H1 (cell line): ENCODE measurements at regions not wholly inside any gene's neighbourhood (a gene's known extent, or its start where the extent isn't known, plus 50 kb on each side); places are given as distances from the start of the nearest gene placed in this dataset.

Experiments
- CTCF ChIA-PET: fragments of 300-600 bp; sonication (Branson Sonifier 250); formaldehyde crosslinking; loops from one replicate; lab custom pipeline; 2021; ENCODE audit not compliant: partially characterized antibody; lab: Charles Lee
- POLR2A ChIA-PET: fragments of 300-600 bp; sonication (Branson Sonifier 250); formaldehyde crosslinking; loops from one replicate; lab custom pipeline; 2021; ENCODE audit warnings: inconsistent platforms; ENCODE audit not compliant: partially characterized antibody; lab: Charles Lee
- DNase-seq, 2 experiments: peaks; one replicate each; pipeline versions ENCODE4 v3.0.0 to v3.0.0-alpha.2; 2010 to 2022; ENCODE audit warnings: low spot score in 2 of 2, low read depth in 1 of 2, mixed read lengths in 1 of 2
- FAIRE-seq: peaks from 2 replicates; lab custom pipeline; 2011; peaks lifted over from hg19 to GRCh38; lab: Jason Lieb, UNC
- H2AFZ ChIP-seq: 2 replicates; pipeline ENCODE4 v1.8.1; 2012; ENCODE audit warnings: low read length, inconsistent platforms
- H2AK5ac ChIP-seq: 2 replicates; pipeline ENCODE4 v1.6.1; 2013; ENCODE audit warnings: low read depth, low read length
- H2BK120ac ChIP-seq: replicated peaks from 2 replicates; pipeline ENCODE3; 2013; ENCODE audit warnings: low read depth, low read length, inconsistent platforms
- H2BK12ac ChIP-seq: 2 replicates; pipeline ENCODE4 v1.6.1; 2013; ENCODE audit warnings: low read depth, low read length
- H2BK15ac ChIP-seq: 2 replicates; pipeline ENCODE4 v1.6.1; 2013; ENCODE audit warnings: low read length
- H2BK20ac ChIP-seq: 2 replicates; pipeline ENCODE4 v1.6.1; 2013; ENCODE audit warnings: low read length
- H2BK5ac ChIP-seq: 2 replicates; pipeline ENCODE4 v1.6.1; 2013; ENCODE audit warnings: low read depth, low read length
- H3K14ac ChIP-seq: 2 replicates; pipeline ENCODE4 v1.6.1; 2013; ENCODE audit warnings: inconsistent platforms; ENCODE audit not compliant: insufficient read length
- H3K18ac ChIP-seq: 2 replicates; pipeline ENCODE4 v1.6.1; 2013; ENCODE audit warnings: low read length; ENCODE audit errors: extremely low read depth
- H3K23ac ChIP-seq: 2 replicates; pipeline ENCODE4 v1.6.1; 2013; ENCODE audit warnings: inconsistent platforms; ENCODE audit not compliant: insufficient read length
- H3K23me2 ChIP-seq: 2 replicates; pipeline ENCODE4 v1.6.1; 2013; ENCODE audit warnings: low read depth, low read length
- H3K27ac ChIP-seq: 2 replicates; pipeline ENCODE4 v1.6.1; 2011; ENCODE audit warnings: low read depth, low read length, inconsistent platforms
- H3K27me3 ChIP-seq, 4 experiments: replicated peaks in 1 of 4; 1 replicate in 1 of 4; 2 replicates in 3 of 4; pipeline versions ENCODE4 v1.6.1 to v1.8.1; 2011 to 2013; ENCODE audit warnings: low read length in 3 of 4, mild to moderate bottlenecking in 3 of 4, inconsistent platforms in 2 of 4, mixed read lengths in 2 of 4, moderate library complexity in 1 of 4; ENCODE audit not compliant: control insufficient read depth in 3 of 4, insufficient read depth in 3 of 4; ENCODE audit errors: extremely low read depth in 1 of 4
- H3K36me3 ChIP-seq, 4 experiments: 2 replicates each; pipeline versions ENCODE4 v1.6.1 to v1.8.1; 2011 to 2013; ENCODE audit warnings: mild to moderate bottlenecking in 4 of 4, low read length in 3 of 4, moderate library complexity in 2 of 4, control low read depth in 1 of 4, inconsistent platforms in 1 of 4; ENCODE audit not compliant: insufficient read depth in 4 of 4, control insufficient read depth in 2 of 4
- H3K4ac ChIP-seq: replicated peaks from 2 replicates; pipeline ENCODE3; 2013; ENCODE audit warnings: low read length, low read depth, mixed read lengths, inconsistent platforms; ENCODE audit not compliant: insufficient read length
- H3K4me1 ChIP-seq, 4 experiments: replicated peaks in 1 of 4; 1 replicate in 1 of 4; 2 replicates in 3 of 4; pipeline versions ENCODE4 v1.6.1 to v1.8.1; 2011 to 2013; ENCODE audit warnings: low read length in 3 of 4, inconsistent platforms in 2 of 4, mixed read lengths in 1 of 4; ENCODE audit not compliant: insufficient read depth in 4 of 4, control insufficient read depth in 3 of 4
- H3K4me2 ChIP-seq, 2 experiments: 2 replicates each; pipeline versions ENCODE4 v1.6.1 to v1.8.1; 2011 to 2013; ENCODE audit warnings: low read depth in 2 of 2, low read length in 2 of 2, control low read depth in 1 of 2, inconsistent platforms in 1 of 2, mild to moderate bottlenecking in 1 of 2; ENCODE audit not compliant: insufficient read depth in 1 of 2
- H3K4me3 ChIP-seq, 4 experiments: fragments of 200-600, 300-600 bp in 1 of 4; sonication (generic), shearing (Covaris generic), sonication (Bioruptor Twin) in 1 of 4; 2 replicates each; pipeline versions ENCODE4 v1.5.1 to v1.8.1; 2011 to 2016; ENCODE audit warnings: low read length in 4 of 4, low read depth in 3 of 4, control low read depth in 2 of 4, inconsistent platforms in 2 of 4, mild to moderate bottlenecking in 2 of 4, mixed read lengths in 1 of 4, moderate library complexity in 1 of 4; ENCODE audit not compliant: insufficient read depth in 2 of 4; ENCODE audit errors: extremely low read depth in 1 of 4
- H3K56ac ChIP-seq: replicated peaks from 2 replicates; pipeline ENCODE3; 2013; ENCODE audit warnings: low read depth, mild to moderate bottlenecking, mixed read lengths, low read length, inconsistent platforms; ENCODE audit not compliant: insufficient read length
- H3K79me1 ChIP-seq: 2 replicates; pipeline ENCODE4 v1.6.1; 2013; ENCODE audit warnings: low read depth, low read length, control low read depth
- H3K79me2 ChIP-seq, 2 experiments: 2 replicates each; pipeline versions ENCODE4 v1.6.1 to v1.8.1; 2012 to 2013; ENCODE audit warnings: low read length in 2 of 2, mild to moderate bottlenecking in 2 of 2, inconsistent platforms in 1 of 2; ENCODE audit not compliant: insufficient read depth in 2 of 2, control insufficient read depth in 1 of 2
- H3K9ac ChIP-seq, 4 experiments: replicated peaks in 1 of 4; 1 replicate in 1 of 4; 2 replicates in 3 of 4; pipeline versions ENCODE4 v1.6.1 to v1.8.1; 2011 to 2013; ENCODE audit warnings: low read depth in 3 of 4, low read length in 3 of 4, control low read depth in 2 of 4, mild to moderate bottlenecking in 2 of 4, moderate library complexity in 2 of 4, inconsistent platforms in 1 of 4; ENCODE audit errors: extremely low read depth in 1 of 4
- H3K9me3 ChIP-seq, 2 experiments: 2 replicates each; pipeline versions ENCODE4 v1.6.1 to v1.8.1; 2012 to 2013; ENCODE audit warnings: mild to moderate bottlenecking in 2 of 2, moderate library complexity in 2 of 2, control low read depth in 1 of 2, inconsistent platforms in 1 of 2, low read depth in 1 of 2, low read length in 1 of 2, mixed read lengths in 1 of 2; ENCODE audit not compliant: insufficient read depth in 2 of 2
- H4K20me1 ChIP-seq, 2 experiments: replicated peaks in 1 of 2; 2 replicates each; pipeline versions ENCODE3 to v1.8.1; 2011 to 2013; ENCODE audit warnings: inconsistent platforms in 2 of 2, low read length in 2 of 2, mild to moderate bottlenecking in 1 of 2; ENCODE audit not compliant: insufficient read depth in 2 of 2, control insufficient read depth in 1 of 2
- H4K5ac ChIP-seq: 2 replicates; pipeline ENCODE4 v1.6.1; 2013; ENCODE audit warnings: low read length, low read depth, mixed read lengths, inconsistent platforms; ENCODE audit not compliant: insufficient read length
- H4K8ac ChIP-seq: 2 replicates; pipeline ENCODE4 v1.8.0; 2013; ENCODE audit warnings: mild to moderate bottlenecking, moderate library complexity, low read length, inconsistent platforms; ENCODE audit not compliant: insufficient read depth; ENCODE audit errors: extremely low read depth
- H4K91ac ChIP-seq: replicated peaks from 2 replicates; pipeline ENCODE3; 2013; ENCODE audit warnings: low read length, mixed read lengths, inconsistent platforms; ENCODE audit not compliant: insufficient read length
- CEBPB ChIP-seq: IDR thresholded peaks from 2 replicates; pipeline ENCODE4 v1.6.1; 2012; ENCODE audit warnings: low read depth, low read length
- FOSL1 ChIP-seq: IDR thresholded peaks from 2 replicates; pipeline ENCODE4 v1.6.1; 2011; ENCODE audit warnings: mild to moderate bottlenecking, low read depth, low read length, moderate library complexity; ENCODE audit not compliant: insufficient read depth
- GABPA ChIP-seq: IDR thresholded peaks from 2 replicates; pipeline ENCODE4 v1.6.1; 2011; ENCODE audit warnings: mild to moderate bottlenecking, low read length, moderate library complexity, borderline replicate concordance; ENCODE audit not compliant: insufficient read depth
- NRF1 ChIP-seq: IDR thresholded peaks from 2 replicates; pipeline ENCODE4 v1.6.1; 2011; ENCODE audit warnings: mild to moderate bottlenecking, low read depth, low read length, improper control_type of control experiment
- RBBP5 ChIP-seq: IDR thresholded peaks from 2 replicates; pipeline ENCODE4 v1.7.1; 2012; ENCODE audit warnings: low read depth, mild to moderate bottlenecking, inconsistent platforms, low read length, moderate library complexity, borderline replicate concordance
- RXRA ChIP-seq: IDR thresholded peaks from 2 replicates; pipeline ENCODE4 v1.6.1; 2011; ENCODE audit warnings: low read depth, mild to moderate bottlenecking, low read length, moderate library complexity; ENCODE audit not compliant: insufficient read depth
- SIN3A ChIP-seq, 2 experiments: IDR thresholded peaks in 1 of 2; conservative IDR thresholded peaks in 1 of 2; 2 replicates each; pipeline ENCODE4 v1.6.1; 2011 to 2012; ENCODE audit warnings: low read length in 2 of 2, improper control_type of control experiment in 1 of 2, low read depth in 1 of 2, mild to moderate bottlenecking in 1 of 2
- SIX5 ChIP-seq: IDR thresholded peaks from 2 replicates; pipeline ENCODE4 v1.6.1; 2011; ENCODE audit warnings: mild to moderate bottlenecking, low read depth, low read length
- SP1 ChIP-seq: IDR thresholded peaks from 2 replicates; pipeline ENCODE4 v1.6.1; 2011; ENCODE audit warnings: low read depth, low read length
- SP2 ChIP-seq: IDR thresholded peaks from 2 replicates; pipeline ENCODE4 v1.6.1; 2012; ENCODE audit warnings: mild to moderate bottlenecking, low read length, inconsistent platforms
- SP4 ChIP-seq: IDR thresholded peaks from 2 replicates; pipeline ENCODE4 v1.6.1; 2012; ENCODE audit warnings: low read length, inconsistent platforms
- SUZ12 ChIP-seq: fragments of 200-600 bp; sonication (generic); IDR thresholded peaks from 2 replicates; pipeline ENCODE4 v1.6.1; 2012; ENCODE audit warnings: mild to moderate bottlenecking, inconsistent platforms, low read length, moderate library complexity, mixed read lengths
- TAF1 ChIP-seq: IDR thresholded peaks from 2 replicates; pipeline ENCODE4 v1.6.1; 2011; ENCODE audit warnings: mild to moderate bottlenecking, low read depth, low read length
- TCF12 ChIP-seq: IDR thresholded peaks from 2 replicates; pipeline ENCODE4 v1.6.1; 2011; ENCODE audit warnings: low read depth, mild to moderate bottlenecking, low read length
- ZNF274 ChIP-seq: IDR thresholded peaks from 2 replicates; pipeline ENCODE4 v1.7.0; 2012; ENCODE audit warnings: low read length, borderline replicate concordance; ENCODE audit errors: extremely low read depth
- WGBS, 2 experiments: shearing (Covaris generic) in 1 of 2; methylation state at CpG; one replicate each; pipeline versions ENCODE4 v1.1.6 to v1.1.7; 2013 to 2015; ENCODE audit warnings: low lambda C conversion rate in 2 of 2, mixed read lengths in 2 of 2, inconsistent platforms in 1 of 2, low coverage in 1 of 2, missing lambda C conversion rate in 1 of 2; ENCODE audit not compliant: insufficient replicate concordance in 2 of 2, insufficient coverage in 1 of 2, insufficient read length in 1 of 2; ENCODE audit errors: extremely low coverage in 1 of 2, missing lambda C conversion rate in 1 of 2; 5-methylcytosine and 5-hydroxymethylcytosine counted together

- no peak overlapping the region for H4K91ac ChIP-seq
- H3K27ac ChIP-seq, result no peak overlapping the region
- no peak overlapping the region for H2BK5ac ChIP-seq
- H3K56ac ChIP-seq, result no peak overlapping the region
- no peak overlapping the region for H2AFZ ChIP-seq
- H3K36me3 ChIP-seq, result no peaks in the 10 kb centered on the region
- no peak overlapping the region for H3K18ac ChIP-seq
- H4K5ac ChIP-seq, result no peak overlapping the region
- TF ChIP-seq FOSL1 (no peak), SP4 (no peak), SUZ12 (no peak), SIN3A (conservative IDR thresholded peaks at IDR 0.05 in 1 of 2, IDR thresholded peaks at IDR 0.05 in 1 of 2; ENCODE audit: low read depth in 1 of 2, low read length in 2 of 2) (no peak), TAF1 (no peak), SIX5 (no peak), SP1 (no peak), CEBPB (no peak), SP2 (no peak), RXRA (no peak), ZNF274 (no peak), NRF1 (no peak), TCF12 (no peak), RBBP5 (no peak), GABPA (no peak)
- no peak for FAIRE-seq
- H3K27me3 ChIP-seq, result no peaks in the 10 kb centered on the region
- no peak for DNase-seq
- no peaks in the 10 kb centered on the region for H3K79me2 ChIP-seq
- H2BK15ac ChIP-seq, result no peak overlapping the region
- no peak overlapping the region for H2BK20ac ChIP-seq
- no peaks in the 10 kb centered on the region for H4K20me1 ChIP-seq
- CTCF ChIA-PET, result interaction anchor here (0.6 to 1.5 kb wide), 2 partner anchors 9 to 215 kb away, joined by 3 to 5 read pairs; no protein-coding TSS in a partner anchor
- H3K4me2 ChIP-seq, result no peak overlapping the region
- H3K4me1 ChIP-seq, result no peaks in the 10 kb centered on the region
- POLR2A ChIA-PET, result no interaction called here
- no peak overlapping the region for H3K23ac ChIP-seq
- no peak overlapping the region for H2AK5ac ChIP-seq
- no peaks in the 10 kb centered on the region for H3K79me1 ChIP-seq
- H4K8ac ChIP-seq, result no peak overlapping the region
- H2BK12ac ChIP-seq, result no peak overlapping the region
- no peak overlapping the region for H3K14ac ChIP-seq
- WGBS, 2 experiments, result 86% methylated on average over 15 of the region's 15 CpGs; no CpG with 5 or more reads in 1 of the 2 experiments
- H3K4me3 ChIP-seq, result no peak overlapping the region
- H3K4ac ChIP-seq, result no peak overlapping the region
- H3K23me2 ChIP-seq, result no peaks in the 10 kb centered on the region
- H2BK120ac ChIP-seq, result no peak overlapping the region
- H3K9me3 ChIP-seq, result no peaks in the 10 kb centered on the region
- H3K9ac ChIP-seq, result no peak overlapping the region
Measured at GRCh38 chr13:50171590-50172282, 156.5 kb downstream of the KCNRG start.
